AG04449 (cell line): ENCODE measurements at regions not wholly inside any gene's neighbourhood (a gene's known extent, or its start where the extent isn't known, plus 50 kb on each side); places are given as distances from the start of the nearest gene placed in this dataset.

ENCODE experiments used
- CTCF ChIA-PET: fragments of 350-600 bp; formaldehyde crosslinking; extraction: SDS; loops from one replicate; lab custom pipeline; 2021; ENCODE audit warnings: antibody characterized with exemption; lab: Yijun Ruan, JAX
- POLR2A ChIA-PET: fragments of 400-600, 350-600 bp; formaldehyde crosslinking; extraction: SDS; loops from one replicate; lab custom pipeline; 2020; ENCODE audit warnings: antibody characterized with exemption, inconsistent platforms; lab: Yijun Ruan, JAX
- DNase-seq: peaks from one replicate; pipeline ENCODE4 v3.0.0-alpha.2; 2010; ENCODE audit warnings: low read depth, low spot score
- H3K4me3 ChIP-seq: 2 replicates; pipeline ENCODE4 v1.5.1; 2011; ENCODE audit warnings: low read depth, mild to moderate bottlenecking, control low read depth, low read length
- CTCF ChIP-seq: IDR thresholded peaks from one replicate; pipeline ENCODE4 v1.5.1; 2011; ENCODE audit warnings: mild to moderate bottlenecking, moderate library complexity, low read length, control low read depth, inconsistent platforms; ENCODE audit not compliant: insufficient read depth; ENCODE audit errors: missing control alignments

- CTCF ChIA-PET: interaction anchor here (1.3 kb wide), 1 partner anchor 8 kb away, joined by 3 read pairs; no protein-coding TSS in a partner anchor
- no peak overlapping the region for H3K4me3 ChIP-seq
- no peak for DNase-seq
- POLR2A ChIA-PET: no interaction called here
- no peak for TF ChIP-seq CTCF
Measured at GRCh38 chr1:232518349-232518748, 111.6 kb downstream of the SIPA1L2 start.

GRCh38 chr1:232517204-232517603 lies 112.7 kb downstream of the SIPA1L2 start:
- POLR2A ChIA-PET: no interaction called here
- no peak for DNase-seq
- TF ChIP-seq CTCF: no peak
- H3K4me3 ChIP-seq: no peak overlapping the region
- CTCF ChIA-PET: no interaction called here

GRCh38 chr1:232515706-232516105 lies 114.2 kb downstream of the SIPA1L2 start:
- no peak for DNase-seq
- TF ChIP-seq CTCF: no peak
- H3K4me3 ChIP-seq: no peak overlapping the region
- POLR2A ChIA-PET: no interaction called here
- CTCF ChIA-PET: no interaction called here

- ChIA-PET CTCF (no interaction called here), POLR2A (no interaction called here)
- DNase-seq: no peak
- no peak overlapping the region for H3K4me3 ChIP-seq
- TF ChIP-seq CTCF: no peak
Measured at GRCh38 chr1:232512712-232513111, 117.2 kb downstream of the SIPA1L2 start.

- H3K4me3 ChIP-seq: no peak overlapping the region
- ChIA-PET POLR2A (no interaction called here), CTCF (interaction anchor here (1.2 kb wide), 1 partner anchor 8 kb away, joined by 3 read pairs; no protein-coding TSS in a partner anchor)
- TF ChIP-seq CTCF: no peak
- DNase-seq: no peak
Measured at GRCh38 chr1:232511172-232511571, 118.8 kb downstream of the SIPA1L2 start.

GRCh38 chr1:232510367-232511110 lies 119.4 kb downstream of the SIPA1L2 start:
- ChIA-PET CTCF (interaction anchor here (1.2 kb wide), 1 partner anchor 8 kb away, joined by 3 read pairs; no protein-coding TSS in a partner anchor), POLR2A (no interaction called here)
- DNase-seq: no peak
- no peak for TF ChIP-seq CTCF
- no peak overlapping the region for H3K4me3 ChIP-seq
